Neural cell (in vitro differentiated cells): ENCODE measurements at regions not wholly inside any gene's neighbourhood (a gene's known extent, or its start where the extent isn't known, plus 50 kb on each side); places are given as distances from the start of the nearest gene placed in this dataset.

ENCODE experiments used
- EP300 ChIP-seq: fragments of 450-650 bp; conservative IDR thresholded peaks from 2 replicates; pipeline ENCODE4 v1.6.1; 2014; ENCODE audit warnings: antibody characterized with exemption, mild to moderate bottlenecking, moderate library complexity; ENCODE audit not compliant: poor library complexity, severe bottlenecking
- EZH2 ChIP-seq: fragments of 200-600, 300-800 bp; shearing (Covaris generic), sonication (generic); IDR thresholded peaks from 2 replicates; pipeline ENCODE4 v1.6.1; 2014; ENCODE audit warnings: antibody characterized with exemption, low read length, borderline replicate concordance, mild to moderate bottlenecking; ENCODE audit not compliant: insufficient read depth, poor library complexity, severe bottlenecking
- MXI1 ChIP-seq: fragments of 450-650 bp; conservative IDR thresholded peaks from 2 replicates; pipeline ENCODE4 v1.6.1; 2014; ENCODE audit warnings: antibody characterized with exemption, mild to moderate bottlenecking; ENCODE audit not compliant: poor library complexity, severe bottlenecking
- POLR2AphosphoS5 ChIP-seq: IDR thresholded peaks from 2 replicates; pipeline ENCODE4 v1.6.1; 2012
- RAD21 ChIP-seq: fragments of 450-650 bp; conservative IDR thresholded peaks from 2 replicates; pipeline ENCODE4 v1.6.1; 2014; ENCODE audit warnings: antibody characterized with exemption, mild to moderate bottlenecking, moderate library complexity
- SMC3 ChIP-seq: fragments of 450-650 bp; conservative IDR thresholded peaks from 2 replicates; pipeline ENCODE4 v1.6.1; 2014; ENCODE audit warnings: antibody characterized with exemption, mild to moderate bottlenecking, moderate library complexity; ENCODE audit not compliant: poor library complexity
- TAF1 ChIP-seq: IDR thresholded peaks from 2 replicates; pipeline ENCODE4 v1.6.1; 2012; ENCODE audit warnings: low read depth
- TF ChIP-seq, protein P1 (sequence below): IDR thresholded peaks from 2 replicates; pipeline ENCODE4 v1.6.1; 2012; ENCODE audit warnings: borderline replicate concordance
- TF ChIP-seq, protein P2 (sequence below): fragments of 450-650 bp; IDR thresholded peaks from 2 replicates; pipeline ENCODE4 v1.5.1; 2014; ENCODE audit warnings: antibody characterized with exemption, mild to moderate bottlenecking, moderate library complexity; ENCODE audit not compliant: poor library complexity, severe bottlenecking

DNA sequence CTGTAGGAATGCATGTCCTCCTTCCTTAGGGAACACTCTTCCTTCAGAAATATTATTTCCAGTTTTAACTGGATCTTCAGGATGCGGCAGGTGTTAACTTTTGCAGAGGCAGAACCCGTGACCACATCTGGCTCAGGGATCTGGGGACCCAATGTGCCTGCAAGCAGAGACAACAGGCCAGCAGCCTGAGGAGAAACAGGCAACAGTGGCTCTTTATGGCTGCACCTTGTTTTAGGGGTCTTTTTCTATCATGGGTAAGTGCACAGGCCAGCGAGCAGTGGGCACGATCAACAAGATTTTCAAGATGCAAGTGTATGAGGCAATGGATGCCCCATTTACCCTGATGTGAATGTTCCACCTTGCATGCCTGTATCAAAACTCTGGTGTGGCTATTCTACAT is 497.5 kb upstream of the KLF6 start:
- TF ChIP-seq, protein P1, sequence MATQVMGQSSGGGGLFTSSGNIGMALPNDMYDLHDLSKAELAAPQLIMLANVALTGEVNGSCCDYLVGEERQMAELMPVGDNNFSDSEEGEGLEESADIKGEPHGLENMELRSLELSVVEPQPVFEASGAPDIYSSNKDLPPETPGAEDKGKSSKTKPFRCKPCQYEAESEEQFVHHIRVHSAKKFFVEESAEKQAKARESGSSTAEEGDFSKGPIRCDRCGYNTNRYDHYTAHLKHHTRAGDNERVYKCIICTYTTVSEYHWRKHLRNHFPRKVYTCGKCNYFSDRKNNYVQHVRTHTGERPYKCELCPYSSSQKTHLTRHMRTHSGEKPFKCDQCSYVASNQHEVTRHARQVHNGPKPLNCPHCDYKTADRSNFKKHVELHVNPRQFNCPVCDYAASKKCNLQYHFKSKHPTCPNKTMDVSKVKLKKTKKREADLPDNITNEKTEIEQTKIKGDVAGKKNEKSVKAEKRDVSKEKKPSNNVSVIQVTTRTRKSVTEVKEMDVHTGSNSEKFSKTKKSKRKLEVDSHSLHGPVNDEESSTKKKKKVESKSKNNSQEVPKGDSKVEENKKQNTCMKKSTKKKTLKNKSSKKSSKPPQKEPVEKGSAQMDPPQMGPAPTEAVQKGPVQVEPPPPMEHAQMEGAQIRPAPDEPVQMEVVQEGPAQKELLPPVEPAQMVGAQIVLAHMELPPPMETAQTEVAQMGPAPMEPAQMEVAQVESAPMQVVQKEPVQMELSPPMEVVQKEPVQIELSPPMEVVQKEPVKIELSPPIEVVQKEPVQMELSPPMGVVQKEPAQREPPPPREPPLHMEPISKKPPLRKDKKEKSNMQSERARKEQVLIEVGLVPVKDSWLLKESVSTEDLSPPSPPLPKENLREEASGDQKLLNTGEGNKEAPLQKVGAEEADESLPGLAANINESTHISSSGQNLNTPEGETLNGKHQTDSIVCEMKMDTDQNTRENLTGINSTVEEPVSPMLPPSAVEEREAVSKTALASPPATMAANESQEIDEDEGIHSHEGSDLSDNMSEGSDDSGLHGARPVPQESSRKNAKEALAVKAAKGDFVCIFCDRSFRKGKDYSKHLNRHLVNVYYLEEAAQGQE, result no peak
- no peak for TF ChIP-seq POLR2AphosphoS5
- TF ChIP-seq, protein P2, sequence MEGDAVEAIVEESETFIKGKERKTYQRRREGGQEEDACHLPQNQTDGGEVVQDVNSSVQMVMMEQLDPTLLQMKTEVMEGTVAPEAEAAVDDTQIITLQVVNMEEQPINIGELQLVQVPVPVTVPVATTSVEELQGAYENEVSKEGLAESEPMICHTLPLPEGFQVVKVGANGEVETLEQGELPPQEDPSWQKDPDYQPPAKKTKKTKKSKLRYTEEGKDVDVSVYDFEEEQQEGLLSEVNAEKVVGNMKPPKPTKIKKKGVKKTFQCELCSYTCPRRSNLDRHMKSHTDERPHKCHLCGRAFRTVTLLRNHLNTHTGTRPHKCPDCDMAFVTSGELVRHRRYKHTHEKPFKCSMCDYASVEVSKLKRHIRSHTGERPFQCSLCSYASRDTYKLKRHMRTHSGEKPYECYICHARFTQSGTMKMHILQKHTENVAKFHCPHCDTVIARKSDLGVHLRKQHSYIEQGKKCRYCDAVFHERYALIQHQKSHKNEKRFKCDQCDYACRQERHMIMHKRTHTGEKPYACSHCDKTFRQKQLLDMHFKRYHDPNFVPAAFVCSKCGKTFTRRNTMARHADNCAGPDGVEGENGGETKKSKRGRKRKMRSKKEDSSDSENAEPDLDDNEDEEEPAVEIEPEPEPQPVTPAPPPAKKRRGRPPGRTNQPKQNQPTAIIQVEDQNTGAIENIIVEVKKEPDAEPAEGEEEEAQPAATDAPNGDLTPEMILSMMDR, result no peak
- no peak for TF ChIP-seq TAF1
- TF ChIP-seq EZH2, result no peak
- no peak for TF ChIP-seq EP300
- no peak for TF ChIP-seq SMC3
- TF ChIP-seq MXI1, result no peak
- no peak for TF ChIP-seq RAD21
